HEK293T (cell line): ENCODE measurements at regions not wholly inside any gene's neighbourhood (a gene's known extent, or its start where the extent isn't known, plus 50 kb on each side); places are given as distances from the start of the nearest gene placed in this dataset.

Source experiments
- ELF4 ChIP-seq: fragments of 450-650 bp; IDR thresholded peaks from 2 replicates; pipeline ENCODE4 v1.6.1; 2017; ENCODE audit warnings: antibody characterized with exemption
- FOXK2 ChIP-seq: fragments of 450-650 bp; IDR thresholded peaks from 2 replicates; pipeline ENCODE4 v1.6.1; 2016; ENCODE audit warnings: mild to moderate bottlenecking
- FOXM1 ChIP-seq: fragments of 450-650 bp; IDR thresholded peaks from 2 replicates; pipeline ENCODE4 v1.6.1; 2017; ENCODE audit warnings: mild to moderate bottlenecking, borderline replicate concordance
- HDGF ChIP-seq: fragments of 450-650 bp; IDR thresholded peaks from 2 replicates; pipeline ENCODE4 v1.6.1; 2017; ENCODE audit warnings: antibody characterized with exemption, borderline replicate concordance

- TF ChIP-seq ELF4, result no peak
- TF ChIP-seq HDGF, result no peak
- TF ChIP-seq FOXK2, result no peak
- TF ChIP-seq FOXM1, result no peak
These were observed 1160.1 kb downstream of the GATA3 start for GRCh38 chr10:9214618-9215017.
